Adrenal gland (tissue), 5 donors: ENCODE measurements at regions not wholly inside any gene's neighbourhood (a gene's known extent, or its start where the extent isn't known, plus 50 kb on each side); places are given as distances from the start of the nearest gene placed in this dataset.

Source experiments
- CTCF ChIP-seq, 6 experiments: fragments of 450-650 bp in 4 of 6; fragments of 200-600 bp in 2 of 6; sonication (generic) in 1 of 6; IDR thresholded peaks; 1 replicate in 5 of 6; 2 replicates in 1 of 6; pipeline versions ENCODE4 v1.5.1 to v1.8.0; 2016 to 2021; ENCODE audit warnings: antibody characterized with exemption in 6 of 6, mild to moderate bottlenecking in 2 of 6, moderate library complexity in 1 of 6
- POLR2A ChIP-seq, 2 donors: fragments of 450-650 bp; IDR thresholded peaks; one replicate each; pipeline ENCODE4 v1.6.1; 2017; ENCODE audit warnings: antibody characterized with exemption in 2 of 2, mild to moderate bottlenecking in 2 of 2, moderate library complexity in 1 of 2
- donor health status: DM: no; HTN: no; CAD: no.

GRCh38 chr3:124364317-124365020 is 365.8 kb upstream of the UMPS start:
- TF ChIP-seq CTCF (IDR thresholded peaks at IDR 0.05) (no peak), POLR2A (IDR thresholded peaks at IDR 0.05) (no peak)
